ENCODE measurements at regions not wholly inside any gene's neighbourhood (a gene's known extent, or its start where the extent isn't known, plus 50 kb on each side); places are given as distances from the start of the nearest gene placed in this dataset.

GRCh38 chr16:79869304-79870015 lies 268.9 kb upstream of the MAF start:
- H3K27me3 ChIP-seq, result no peaks in the 10 kb centered on the region
- intact Hi-C loops (cut with DNase I), result no loop called here
- 81 to 83% methylated on average over 4 of the region's 4 CpGs for WGBS, 2 donors
- TF ChIP-seq, protein P1, sequence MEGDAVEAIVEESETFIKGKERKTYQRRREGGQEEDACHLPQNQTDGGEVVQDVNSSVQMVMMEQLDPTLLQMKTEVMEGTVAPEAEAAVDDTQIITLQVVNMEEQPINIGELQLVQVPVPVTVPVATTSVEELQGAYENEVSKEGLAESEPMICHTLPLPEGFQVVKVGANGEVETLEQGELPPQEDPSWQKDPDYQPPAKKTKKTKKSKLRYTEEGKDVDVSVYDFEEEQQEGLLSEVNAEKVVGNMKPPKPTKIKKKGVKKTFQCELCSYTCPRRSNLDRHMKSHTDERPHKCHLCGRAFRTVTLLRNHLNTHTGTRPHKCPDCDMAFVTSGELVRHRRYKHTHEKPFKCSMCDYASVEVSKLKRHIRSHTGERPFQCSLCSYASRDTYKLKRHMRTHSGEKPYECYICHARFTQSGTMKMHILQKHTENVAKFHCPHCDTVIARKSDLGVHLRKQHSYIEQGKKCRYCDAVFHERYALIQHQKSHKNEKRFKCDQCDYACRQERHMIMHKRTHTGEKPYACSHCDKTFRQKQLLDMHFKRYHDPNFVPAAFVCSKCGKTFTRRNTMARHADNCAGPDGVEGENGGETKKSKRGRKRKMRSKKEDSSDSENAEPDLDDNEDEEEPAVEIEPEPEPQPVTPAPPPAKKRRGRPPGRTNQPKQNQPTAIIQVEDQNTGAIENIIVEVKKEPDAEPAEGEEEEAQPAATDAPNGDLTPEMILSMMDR (IDR thresholded peaks at IDR 0.05), result no peak
- no peak for TF ChIP-seq POLR2A (IDR thresholded peaks at IDR 0.05)
- ATAC-seq (no peak), DNase-seq (no peak)
- H3K9me3 ChIP-seq, result no peaks in the 10 kb centered on the region
- H3K4me1 ChIP-seq, result no peaks in the 10 kb centered on the region
- no peak overlapping the region for H3K4me3 ChIP-seq
- H3K27ac ChIP-seq, result no peak overlapping the region
- no peaks in the 10 kb centered on the region for H3K36me3 ChIP-seq (replicated peaks in 1 of 2; ENCODE audit: insufficient read depth in 1 of 2, low read depth in 2 of 2)

DNA sequence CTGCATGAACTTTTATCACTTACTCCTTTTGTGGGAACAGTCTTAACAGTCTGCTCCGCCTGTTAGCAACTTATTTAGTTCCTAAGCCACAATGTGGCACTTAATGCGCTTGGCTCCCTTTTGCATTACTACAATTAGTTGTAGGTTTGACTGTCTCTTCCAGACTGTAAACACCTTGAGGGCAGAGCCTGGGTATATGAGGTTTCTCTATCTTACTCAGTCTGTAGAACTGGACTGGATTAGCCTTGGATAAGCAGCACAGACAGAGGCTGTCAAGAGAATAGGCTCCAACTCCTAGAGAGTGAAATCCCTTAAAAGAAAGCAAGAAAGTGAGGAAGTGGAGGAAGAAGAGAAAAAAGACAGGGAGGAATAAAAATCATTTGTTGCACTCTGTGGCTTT lies 268.3 kb upstream of the MAF start:
- DNase-seq (no peak), ATAC-seq (no peak)
- H3K27me3 ChIP-seq, result no peaks in the 10 kb centered on the region
- H3K4me1 ChIP-seq, result no peaks in the 10 kb centered on the region
- H3K36me3 ChIP-seq (replicated peaks in 1 of 2; ENCODE audit: insufficient read depth in 1 of 2, low read depth in 2 of 2), result no peaks in the 10 kb centered on the region
- no peak overlapping the region for H3K27ac ChIP-seq
- H3K4me3 ChIP-seq, result no peak overlapping the region
- intact Hi-C loops (cut with DNase I), result no loop called here
- no peak for TF ChIP-seq POLR2A (IDR thresholded peaks at IDR 0.05)
- TF ChIP-seq, protein P1 (IDR thresholded peaks at IDR 0.05), result no peak
- WGBS, 2 donors, result 91 to 96% methylated on average over 2 of the region's 2 CpGs
- H3K9me3 ChIP-seq, result no peaks in the 10 kb centered on the region

DNA sequence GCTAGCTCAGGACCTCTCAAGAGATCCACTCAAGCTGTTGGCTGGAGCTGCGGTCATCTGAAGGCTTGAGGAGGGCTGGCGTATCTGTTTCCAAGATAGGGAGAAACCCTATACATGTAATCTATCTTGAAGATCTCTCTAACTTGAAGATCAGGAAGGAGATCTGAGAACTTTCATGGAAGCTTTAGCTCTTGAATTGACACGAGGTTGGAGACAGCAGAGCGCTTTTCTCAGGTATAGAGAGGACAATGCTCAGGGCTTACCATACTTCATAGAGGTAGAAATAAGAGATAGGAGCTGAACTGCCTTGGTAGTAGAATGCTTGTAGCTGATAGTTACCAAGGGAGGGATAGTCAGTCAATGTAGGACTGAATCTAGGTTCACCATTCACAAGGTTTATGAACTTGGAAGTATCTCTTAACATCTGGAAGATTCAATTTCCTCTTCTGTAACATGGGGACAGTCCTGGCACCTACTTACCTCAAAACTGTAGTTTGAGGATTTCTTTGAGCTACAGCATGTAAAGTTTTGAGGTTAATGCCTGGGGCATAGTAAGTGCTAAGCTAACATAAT lies 267.0 kb upstream of the MAF start:
- H3K36me3 ChIP-seq (replicated peaks in 1 of 2; ENCODE audit: insufficient read depth in 1 of 2, low read depth in 2 of 2), result no peaks in the 10 kb centered on the region
- ATAC-seq (no peak), DNase-seq (no peak)
- TF ChIP-seq, protein P1 (IDR thresholded peaks at IDR 0.05), result no peak
- TF ChIP-seq POLR2A (IDR thresholded peaks at IDR 0.05), result no peak
- H3K27ac ChIP-seq, result no peak overlapping the region
- no peaks in the 10 kb centered on the region for H3K27me3 ChIP-seq
- WGBS, 2 donors, result 64 to 73% methylated on average over 4 of the region's 4 CpGs
- no peaks in the 10 kb centered on the region for H3K9me3 ChIP-seq
- H3K4me3 ChIP-seq, result no peak overlapping the region
- intact Hi-C loops (cut with DNase I), result no loop called here
- H3K4me1 ChIP-seq, result no peaks in the 10 kb centered on the region

GRCh38 chr16:79865918-79866317 lies 265.4 kb upstream of the MAF start:
- Histone ChIP-seq H3K4me1 (no peaks in the 10 kb centered on the region), H3K9me3 (no peaks in the 10 kb centered on the region), H3K36me3 (replicated peaks in 1 of 2; ENCODE audit: insufficient read depth in 1 of 2, low read depth in 2 of 2) (no peaks in the 10 kb centered on the region), H3K27me3 (no peaks in the 10 kb centered on the region), H3K4me3 (no peak overlapping the region), H3K27ac (no peak overlapping the region)
- intact Hi-C loops (cut with DNase I), result no loop called here
- ATAC-seq (no peak), DNase-seq (no peak)
- TF ChIP-seq, protein P1 (IDR thresholded peaks at IDR 0.05), result no peak
- no peak for TF ChIP-seq POLR2A (IDR thresholded peaks at IDR 0.05)
- 51 to 58% methylated on average over 6 of the region's 6 CpGs for WGBS, 2 donors
